HG02981 (cell line): ENCODE measurements at regions not wholly inside any gene's neighbourhood (a gene's known extent, or its start where the extent isn't known, plus 50 kb on each side); places are given as distances from the start of the nearest gene placed in this dataset.
A peak's percentile ranks its signal among the peaks of the same experiment; 100 is the strongest.

Source experiments
- ATAC-seq: cut with Tn5 transposase; IDR thresholded peaks from one replicate; pipeline ENCODE4 v1.9.1; 2021; ENCODE audit warnings: mild to moderate bottlenecking, moderate library complexity; ENCODE audit not compliant: unreplicated experiment

- ATAC-seq: no peak
Measured at GRCh38 chr5:97835112-97835511, 652.1 kb upstream of the RIOK2 start.

- no peak for ATAC-seq
Measured at GRCh38 chr5:97836816-97837215, 653.8 kb upstream of the RIOK2 start.

GRCh38 chr5:97838214-97838613 is 655.2 kb upstream of the RIOK2 start:
- ATAC-seq: peak; percentile 98

GRCh38 chr5:97839341-97840086 is 656.5 kb upstream of the RIOK2 start:
- ATAC-seq: no peak

- no peak for ATAC-seq
Measured at GRCh38 chr5:97840643-97841042, 657.6 kb upstream of the RIOK2 start.

GRCh38 chr5:97842687-97843086 is 659.6 kb upstream of the RIOK2 start:
- ATAC-seq: no peak

GRCh38 chr5:97844797-97845196 is 661.8 kb upstream of the RIOK2 start:
- ATAC-seq: no peak

- no peak for ATAC-seq
Measured at GRCh38 chr5:97846643-97847042, 663.6 kb upstream of the RIOK2 start.

- ATAC-seq: no peak
Measured at GRCh38 chr5:97847920-97848631, 665.0 kb upstream of the RIOK2 start.

- ATAC-seq: no peak
Measured at GRCh38 chr5:97851036-97851435, 668.0 kb upstream of the RIOK2 start.

- ATAC-seq: no peak
Measured at GRCh38 chr5:97854871-97855762, 672.1 kb upstream of the RIOK2 start.

- ATAC-seq: no peak
Measured at GRCh38 chr5:97874491-97874890, 691.4 kb upstream of the RIOK2 start.

GRCh38 chr5:97876272-97876671 is 693.2 kb upstream of the RIOK2 start:
- no peak for ATAC-seq

GRCh38 chr5:97877588-97877987 is 694.5 kb upstream of the RIOK2 start:
- ATAC-seq: no peak

- peak; percentile 97 for ATAC-seq
Measured at GRCh38 chr5:97888439-97888838, 705.4 kb upstream of the RIOK2 start.

GRCh38 chr5:97891971-97892370 is 708.9 kb upstream of the RIOK2 start:
- no peak for ATAC-seq

GRCh38 chr5:97903742-97904141 is 720.7 kb upstream of the RIOK2 start:
- ATAC-seq: no peak

GRCh38 chr5:97906135-97906534 is 723.1 kb upstream of the RIOK2 start:
- ATAC-seq: no peak

- no peak for ATAC-seq
Measured at GRCh38 chr5:97907646-97908400, 724.8 kb upstream of the RIOK2 start.

GRCh38 chr5:97909541-97909940 is 726.5 kb upstream of the RIOK2 start:
- no peak for ATAC-seq

- no peak for ATAC-seq
Measured at GRCh38 chr5:97914483-97914882, 731.4 kb upstream of the RIOK2 start.
